Gastroesophageal sphincter (tissue), 4 donors: ENCODE measurements at regions not wholly inside any gene's neighbourhood (a gene's known extent, or its start where the extent isn't known, plus 50 kb on each side); places are given as distances from the start of the nearest gene placed in this dataset.

Experiments
- ATAC-seq: fragments of 150-250 bp; one replicate; pipeline ENCODE4 v1.9.1; 2016; ENCODE audit warnings: mild to moderate bottlenecking, moderate library complexity
- H3K27ac ChIP-seq, 4 donors: fragments of 200-600 bp; sonication (generic) in 3 of 4; 1 replicate in 3 of 4; 2 replicates in 1 of 4; pipeline ENCODE4 v1.5.1; 2016 to 2019
- H3K27me3 ChIP-seq: fragments of 200-600 bp; sonication (generic); one replicate; pipeline ENCODE4 v1.5.1; 2019
- H3K36me3 ChIP-seq, 2 donors: fragments of 200-600 bp; sonication (generic); one replicate each; pipeline ENCODE4 v1.5.1; 2019; ENCODE audit warnings: control low read depth in 1 of 2
- H3K4me1 ChIP-seq, 3 donors: fragments of 200-600 bp; sonication (generic); 1 replicate in 2 of 3; 2 replicates in 1 of 3; pipeline ENCODE4 v1.5.1; 2016 to 2019; ENCODE audit warnings: control low read depth in 2 of 3
- H3K4me3 ChIP-seq, 2 donors: fragments of 200-600 bp; sonication (generic); one replicate each; pipeline ENCODE4 v1.5.1; 2019; ENCODE audit warnings: mild to moderate bottlenecking in 1 of 2, moderate library complexity in 1 of 2
- H3K9me3 ChIP-seq, 3 donors: fragments of 200-600 bp; sonication (generic); one replicate each; pipeline ENCODE4 v1.5.1; 2017 to 2019; ENCODE audit warnings: control low read depth in 2 of 3
- EP300 ChIP-seq: sonication (generic); formaldehyde crosslinking; IDR thresholded peaks from one replicate; pipeline ENCODE4 v1.6.1; 2017; ENCODE audit warnings: antibody characterized with exemption, mild to moderate bottlenecking
- POLR2A ChIP-seq, 2 donors: fragments of 450-650 bp; IDR thresholded peaks; one replicate each; pipeline ENCODE4 v1.6.1; 2017; ENCODE audit warnings: antibody characterized with exemption in 2 of 2, mild to moderate bottlenecking in 2 of 2, moderate library complexity in 1 of 2
- POLR2AphosphoS5 ChIP-seq: sonication (generic); formaldehyde crosslinking; IDR thresholded peaks from one replicate; pipeline ENCODE4 v1.6.1; 2017; ENCODE audit warnings: antibody characterized with exemption
- WGBS, 2 donors: methylation state at CpG; one replicate each; pipeline ENCODE4 v1.1.5; 2018; ENCODE audit warnings: low coverage in 1 of 2; 5-methylcytosine and 5-hydroxymethylcytosine counted together
- TF ChIP-seq, protein P1 (sequence below), 4 experiments: fragments of 200-600 bp in 2 of 4; fragments of 450-650 bp in 2 of 4; sonication (generic) in 1 of 4; IDR thresholded peaks; one replicate each; pipeline ENCODE4 v1.5.1; 2017 to 2019; ENCODE audit warnings: antibody characterized with exemption in 4 of 4, mild to moderate bottlenecking in 2 of 4, moderate library complexity in 2 of 4

DNA sequence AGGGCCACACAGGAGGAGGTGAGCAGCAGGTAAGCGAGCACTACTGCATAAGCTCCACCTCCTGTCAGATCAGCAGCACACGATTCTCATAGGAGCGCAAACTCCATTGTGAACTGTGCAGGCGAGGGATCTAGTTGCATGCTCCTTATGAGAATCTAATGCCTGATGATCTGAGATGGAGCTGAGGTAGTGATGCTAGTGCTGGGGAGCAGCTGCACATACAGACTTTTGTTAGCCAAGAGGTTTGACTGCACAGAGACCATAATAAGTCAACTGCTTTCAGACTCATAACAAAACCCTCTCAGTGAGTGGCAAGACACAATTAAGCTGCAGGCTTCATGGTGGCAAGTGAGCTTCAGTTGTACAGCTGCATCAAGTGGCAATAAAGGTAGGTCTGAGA, 83.4 kb downstream of the PSMG1 start:
- H3K4me3 ChIP-seq = no peak overlapping the region
- TF ChIP-seq EP300 (no peak), POLR2A (IDR thresholded peaks at IDR 0.05) (no peak)
- no peaks in the 10 kb centered on the region for H3K27me3 ChIP-seq
- H3K4me1 ChIP-seq = no peaks in the 10 kb centered on the region
- WGBS, 2 donors = 80 to 100% methylated on average over 1 to 2 of the region's 4 CpGs
- H3K27ac ChIP-seq = no peak overlapping the region
- no peak for ATAC-seq
- H3K9me3 ChIP-seq = no peaks in the 10 kb centered on the region
- no peaks in the 10 kb centered on the region for H3K36me3 ChIP-seq

DNA sequence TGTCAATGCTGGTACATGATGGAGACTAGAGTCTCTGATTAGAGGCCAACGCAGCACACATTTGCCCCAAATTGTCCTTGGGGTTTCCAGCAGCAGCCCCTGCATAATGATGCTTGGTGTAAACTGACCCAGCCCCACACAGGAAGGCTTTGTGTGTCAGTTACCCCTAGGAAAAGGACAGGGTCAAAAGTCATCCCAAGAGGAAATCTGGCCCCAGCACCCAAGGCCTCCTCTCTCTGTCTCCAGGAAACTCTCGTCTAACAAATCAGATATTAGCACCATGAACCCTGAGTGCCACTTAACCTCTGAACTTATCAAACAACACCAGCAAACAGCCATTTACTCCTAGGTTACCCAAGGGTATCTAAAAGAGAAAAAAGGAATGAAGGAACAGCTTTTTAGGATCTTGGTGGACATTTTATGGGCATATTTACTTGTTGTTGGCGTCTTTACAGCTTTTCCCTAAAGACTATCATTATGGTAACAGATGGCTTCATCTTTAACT, 84.5 kb downstream of the PSMG1 start:
- Histone ChIP-seq H3K27me3 (no peaks in the 10 kb centered on the region), H3K27ac (no peak overlapping the region), H3K4me3 (no peak overlapping the region), H3K36me3 (no peaks in the 10 kb centered on the region), H3K9me3 (no peaks in the 10 kb centered on the region), H3K4me1 (no peaks in the 10 kb centered on the region)
- TF ChIP-seq POLR2AphosphoS5 (no peak), POLR2A (IDR thresholded peaks at IDR 0.05) (no peak), EP300 (no peak)
- TF ChIP-seq, protein P1, sequence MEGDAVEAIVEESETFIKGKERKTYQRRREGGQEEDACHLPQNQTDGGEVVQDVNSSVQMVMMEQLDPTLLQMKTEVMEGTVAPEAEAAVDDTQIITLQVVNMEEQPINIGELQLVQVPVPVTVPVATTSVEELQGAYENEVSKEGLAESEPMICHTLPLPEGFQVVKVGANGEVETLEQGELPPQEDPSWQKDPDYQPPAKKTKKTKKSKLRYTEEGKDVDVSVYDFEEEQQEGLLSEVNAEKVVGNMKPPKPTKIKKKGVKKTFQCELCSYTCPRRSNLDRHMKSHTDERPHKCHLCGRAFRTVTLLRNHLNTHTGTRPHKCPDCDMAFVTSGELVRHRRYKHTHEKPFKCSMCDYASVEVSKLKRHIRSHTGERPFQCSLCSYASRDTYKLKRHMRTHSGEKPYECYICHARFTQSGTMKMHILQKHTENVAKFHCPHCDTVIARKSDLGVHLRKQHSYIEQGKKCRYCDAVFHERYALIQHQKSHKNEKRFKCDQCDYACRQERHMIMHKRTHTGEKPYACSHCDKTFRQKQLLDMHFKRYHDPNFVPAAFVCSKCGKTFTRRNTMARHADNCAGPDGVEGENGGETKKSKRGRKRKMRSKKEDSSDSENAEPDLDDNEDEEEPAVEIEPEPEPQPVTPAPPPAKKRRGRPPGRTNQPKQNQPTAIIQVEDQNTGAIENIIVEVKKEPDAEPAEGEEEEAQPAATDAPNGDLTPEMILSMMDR (IDR thresholded peaks at IDR 0.05) = no peak
- WGBS, 2 donors = 88 to 89% methylated on average over 3 of the region's 3 CpGs
- ATAC-seq = no peak

DNA sequence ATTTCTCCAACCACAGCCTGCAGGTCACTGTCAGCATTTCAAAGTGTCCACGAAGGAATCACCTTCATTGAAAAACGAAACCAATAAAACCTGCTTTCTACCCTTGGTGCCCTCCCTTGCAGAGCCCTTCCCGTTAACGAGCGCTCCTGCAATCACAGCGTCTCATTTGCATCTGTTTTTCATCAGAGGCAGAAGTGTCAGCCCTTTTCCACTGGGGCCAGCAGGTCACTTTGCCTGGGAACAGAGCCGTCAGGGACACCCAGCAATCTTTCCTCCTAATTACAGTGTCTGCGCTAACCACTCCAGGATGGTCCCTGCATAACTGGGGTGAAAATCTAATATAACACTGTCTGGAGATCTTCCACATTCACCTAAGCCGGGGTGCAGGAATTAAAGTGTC, 85.3 kb downstream of the PSMG1 start:
- no peak for TF ChIP-seq EP300
- no peak for TF ChIP-seq POLR2AphosphoS5
- no peak for TF ChIP-seq POLR2A (IDR thresholded peaks at IDR 0.05)
- TF ChIP-seq, protein P1 (IDR thresholded peaks at IDR 0.05) = no peak
- Histone ChIP-seq H3K4me3 (no peak overlapping the region), H3K4me1 (no peaks in the 10 kb centered on the region), H3K36me3 (no peaks in the 10 kb centered on the region), H3K9me3 (no peaks in the 10 kb centered on the region), H3K27ac (peak overlapping the region in 1 of 4 donors; percentile 50), H3K27me3 (no peaks in the 10 kb centered on the region)
- no peak for ATAC-seq
- 69 to 85% methylated on average over 8 to 9 of the region's 9 CpGs for WGBS, 2 donors

DNA sequence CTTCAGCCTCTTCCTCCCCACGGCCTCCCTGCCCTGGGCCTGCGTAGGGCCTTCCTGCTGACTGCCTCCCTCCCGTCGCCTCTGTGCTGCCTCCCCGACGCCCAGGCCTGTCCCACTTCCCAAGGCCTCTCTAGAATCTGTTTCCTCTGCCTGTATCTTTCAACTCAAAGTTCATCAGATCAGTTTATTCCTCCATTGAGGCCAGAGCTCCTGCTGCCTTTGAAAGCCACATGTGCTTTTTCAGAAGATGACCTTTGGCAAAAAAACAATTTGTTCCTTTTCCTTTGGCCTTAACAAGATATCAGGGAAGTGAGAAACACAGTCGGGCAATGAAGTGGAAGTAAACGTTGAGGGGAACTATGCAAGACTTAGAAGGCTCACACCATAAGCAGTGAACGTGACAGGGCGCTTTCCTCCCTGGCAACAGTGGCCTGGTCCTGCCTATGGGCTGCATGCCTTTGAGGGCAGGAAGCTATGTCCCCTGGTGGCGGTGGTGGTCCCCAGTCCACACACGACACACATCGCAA, 85.9 kb downstream of the PSMG1 start:
- Histone ChIP-seq H3K27me3 (no peaks in the 10 kb centered on the region), H3K4me1 (no peaks in the 10 kb centered on the region), H3K27ac (peak overlapping the region in 3 of 4 donors; percentile 35 to 58 (median 50)), H3K4me3 (no peak overlapping the region), H3K36me3 (no peaks in the 10 kb centered on the region), H3K9me3 (no peaks in the 10 kb centered on the region)
- 80 to 87% methylated on average over 9 to 11 of the region's 13 CpGs for WGBS, 2 donors
- no peak for TF ChIP-seq POLR2AphosphoS5
- TF ChIP-seq, protein P1 (IDR thresholded peaks at IDR 0.05) = no peak
- no peak for TF ChIP-seq POLR2A (IDR thresholded peaks at IDR 0.05)
- no peak for TF ChIP-seq EP300
- no peak for ATAC-seq

DNA sequence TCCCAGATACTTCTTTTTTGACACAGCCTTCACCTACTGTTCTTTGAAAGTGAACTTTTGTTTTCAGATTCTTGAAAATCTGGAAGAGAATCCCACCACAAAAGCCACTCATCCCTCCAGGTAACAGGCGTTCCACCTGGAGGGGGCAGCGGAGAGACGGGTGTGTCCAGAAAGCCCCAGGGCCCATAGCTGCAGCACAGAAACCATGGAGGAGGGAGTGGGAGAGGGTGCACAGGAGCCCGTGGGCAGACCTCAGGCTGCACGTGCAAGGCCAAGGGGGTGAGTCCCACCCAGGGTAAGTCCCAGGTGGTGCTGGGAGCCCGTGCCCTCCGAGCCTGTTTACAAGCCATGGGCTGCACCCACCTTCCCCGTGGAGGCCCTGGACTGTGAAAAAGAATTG, 86.5 kb downstream of the PSMG1 start:
- no peaks in the 10 kb centered on the region for H3K4me1 ChIP-seq
- no peaks in the 10 kb centered on the region for H3K9me3 ChIP-seq
- no peaks in the 10 kb centered on the region for H3K36me3 ChIP-seq
- H3K27me3 ChIP-seq = no peaks in the 10 kb centered on the region
- no CpG with 5 or more reads among the region's 8 CpGs for WGBS, 2 donors
- ATAC-seq = no peak
- H3K4me3 ChIP-seq = no peak overlapping the region
- peak overlapping the region in 3 of 4 donors; percentile 35 to 58 (median 54) for H3K27ac ChIP-seq
- TF ChIP-seq EP300 (no peak), POLR2A (IDR thresholded peaks at IDR 0.05) (no peak), POLR2AphosphoS5 (no peak)
- TF ChIP-seq, protein P1 (IDR thresholded peaks at IDR 0.05) = no peak
